ENCODE measurements at regions not wholly inside any gene's neighbourhood (a gene's known extent, or its start where the extent isn't known, plus 50 kb on each side); places are given as distances from the start of the nearest gene placed in this dataset.

DNA sequence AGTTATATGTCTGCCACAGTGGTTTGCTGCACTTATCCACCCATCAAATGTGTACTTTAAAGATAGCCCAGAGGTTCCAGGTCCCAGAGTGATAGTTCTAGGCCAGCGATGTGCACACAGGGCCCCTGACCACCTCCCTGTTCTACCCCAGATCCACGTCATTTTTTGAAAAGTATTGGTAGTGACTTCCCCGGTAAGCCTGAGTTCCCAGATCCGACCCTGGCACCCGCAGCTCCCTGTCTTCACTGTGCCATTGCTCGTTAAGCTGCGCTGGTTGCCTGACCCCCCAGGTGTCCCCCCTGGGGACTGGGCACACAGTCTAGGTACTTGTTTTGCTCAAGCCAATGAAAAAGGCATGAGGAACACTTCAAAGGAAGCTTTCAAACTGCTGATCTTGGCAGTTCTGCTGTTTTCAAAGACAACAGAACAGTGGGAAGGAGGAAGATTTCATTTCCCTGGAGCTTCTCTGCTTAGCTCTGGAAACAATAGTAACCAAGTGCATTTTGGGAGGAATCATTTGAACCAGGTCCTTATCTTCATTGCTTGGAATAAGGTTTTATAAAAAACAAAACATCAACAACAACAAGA is 116.3 kb upstream of the TAB2 start:
- TF ChIP-seq, protein P1, sequence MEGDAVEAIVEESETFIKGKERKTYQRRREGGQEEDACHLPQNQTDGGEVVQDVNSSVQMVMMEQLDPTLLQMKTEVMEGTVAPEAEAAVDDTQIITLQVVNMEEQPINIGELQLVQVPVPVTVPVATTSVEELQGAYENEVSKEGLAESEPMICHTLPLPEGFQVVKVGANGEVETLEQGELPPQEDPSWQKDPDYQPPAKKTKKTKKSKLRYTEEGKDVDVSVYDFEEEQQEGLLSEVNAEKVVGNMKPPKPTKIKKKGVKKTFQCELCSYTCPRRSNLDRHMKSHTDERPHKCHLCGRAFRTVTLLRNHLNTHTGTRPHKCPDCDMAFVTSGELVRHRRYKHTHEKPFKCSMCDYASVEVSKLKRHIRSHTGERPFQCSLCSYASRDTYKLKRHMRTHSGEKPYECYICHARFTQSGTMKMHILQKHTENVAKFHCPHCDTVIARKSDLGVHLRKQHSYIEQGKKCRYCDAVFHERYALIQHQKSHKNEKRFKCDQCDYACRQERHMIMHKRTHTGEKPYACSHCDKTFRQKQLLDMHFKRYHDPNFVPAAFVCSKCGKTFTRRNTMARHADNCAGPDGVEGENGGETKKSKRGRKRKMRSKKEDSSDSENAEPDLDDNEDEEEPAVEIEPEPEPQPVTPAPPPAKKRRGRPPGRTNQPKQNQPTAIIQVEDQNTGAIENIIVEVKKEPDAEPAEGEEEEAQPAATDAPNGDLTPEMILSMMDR (IDR thresholded peaks at IDR 0.05) = no peak
- no peak for TF ChIP-seq POLR2A (IDR thresholded peaks at IDR 0.05)
